ENCODE measurements at regions not wholly inside any gene's neighbourhood (a gene's known extent, or its start where the extent isn't known, plus 50 kb on each side); places are given as distances from the start of the nearest gene placed in this dataset.

DNA sequence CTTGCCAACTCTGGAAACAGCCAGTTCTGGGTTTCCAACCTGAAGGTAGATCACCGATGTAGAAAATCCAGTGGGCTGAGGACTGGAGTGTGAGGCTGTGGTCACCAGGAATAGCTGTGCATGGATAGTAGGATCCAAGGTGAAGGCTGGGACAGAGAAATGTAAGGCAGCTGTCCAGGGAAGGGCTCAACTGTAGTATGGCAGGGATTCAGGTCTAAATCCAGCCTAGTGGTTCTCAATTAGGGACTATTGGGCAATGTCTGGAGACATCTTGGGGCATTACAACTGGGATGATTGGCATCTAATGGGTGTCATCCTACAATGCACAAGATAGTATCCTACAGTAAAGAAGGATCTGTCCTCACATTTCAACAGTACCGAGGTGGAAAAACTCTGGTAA, 67.7 kb upstream of the RUNX1 start:
- Mint-ChIP-seq H3K4me3 (no peak overlapping the region), H3K4me1 (peaks cover 11% of the 10 kb centered on the region in 2 experiments), H3K9me3 (no peaks in the 10 kb centered on the region)

More for the DNA sequence above, 67.7 kb upstream of the RUNX1 start:
- Histone ChIP-seq H3K79me1 (ENCODE audit: insufficient read depth, low read depth, low read length, poor library complexity, severe bottlenecking) (no peaks in the 10 kb centered on the region), H3K27ac (ENCODE audit: insufficient read length, low read depth, low read length) (no peak overlapping the region), H4K91ac (ENCODE audit: insufficient read length, low read depth, low read length) (no peak overlapping the region), H3K14ac (ENCODE audit: insufficient read depth, low read length) (no peak overlapping the region), H3K23me2 (ENCODE audit: insufficient read length, low read depth, low read length, poor library complexity, severe bottlenecking) (no peaks in the 10 kb centered on the region), H3K9ac (ENCODE audit: extremely low read depth, insufficient read length, low read length) (no peak overlapping the region), H2AFZ (ENCODE audit: low read length) (no peak overlapping the region), H2AK5ac (ENCODE audit: insufficient read length, low read length) (no peak overlapping the region), H3K23ac (ENCODE audit: insufficient read length, low read depth, low read length) (no peak overlapping the region), H2BK5ac (ENCODE audit: insufficient read length, low read length) (no peak overlapping the region), H3K18ac (ENCODE audit: insufficient read length, low read depth, low read length) (no peak overlapping the region), H3K4me1 (ENCODE audit: insufficient read depth, low read length) (no peaks in the 10 kb centered on the region), H3K4ac (ENCODE audit: low read depth, low read length) (no peak overlapping the region), H4K20me1 (ENCODE audit: control insufficient read depth, insufficient read depth, insufficient read length) (no peaks in the 10 kb centered on the region), H3K27me3 (ENCODE audit: insufficient read depth, low read length) (no peaks in the 10 kb centered on the region), H3K4me2 (ENCODE audit: insufficient read depth, insufficient read length, low read length) (no peak overlapping the region), H2BK15ac (ENCODE audit: low read depth, low read length) (no peak overlapping the region), H3T11ph (ENCODE audit: low read length) (no peak overlapping the region), H2BK120ac (ENCODE audit: low read depth, low read length, poor library complexity, severe bottlenecking) (no peak overlapping the region), H3K9me3 (ENCODE audit: control insufficient read depth, low read depth, low read length) (no peaks in the 10 kb centered on the region), H2BK20ac (ENCODE audit: low read depth, low read length, poor library complexity, severe bottlenecking) (no peak overlapping the region), H2BK12ac (ENCODE audit: insufficient read length, low read depth, low read length) (no peak overlapping the region), H4K8ac (replicated peaks; ENCODE audit: insufficient read length, low read depth, low read length) (no peak overlapping the region), H3K56ac (ENCODE audit: insufficient read length, low read depth, low read length) (no peak overlapping the region), H3K79me2 (ENCODE audit: insufficient read depth, low read length) (no peaks in the 10 kb centered on the region), H4K5ac (ENCODE audit: insufficient read length, low read depth, low read length) (no peak overlapping the region)
- WGBS (ENCODE audit: extremely low coverage, insufficient read length, low lambda C conversion rate): no CpG with 5 or more reads among the region's 2 CpGs
- TF ChIP-seq, protein P1, sequence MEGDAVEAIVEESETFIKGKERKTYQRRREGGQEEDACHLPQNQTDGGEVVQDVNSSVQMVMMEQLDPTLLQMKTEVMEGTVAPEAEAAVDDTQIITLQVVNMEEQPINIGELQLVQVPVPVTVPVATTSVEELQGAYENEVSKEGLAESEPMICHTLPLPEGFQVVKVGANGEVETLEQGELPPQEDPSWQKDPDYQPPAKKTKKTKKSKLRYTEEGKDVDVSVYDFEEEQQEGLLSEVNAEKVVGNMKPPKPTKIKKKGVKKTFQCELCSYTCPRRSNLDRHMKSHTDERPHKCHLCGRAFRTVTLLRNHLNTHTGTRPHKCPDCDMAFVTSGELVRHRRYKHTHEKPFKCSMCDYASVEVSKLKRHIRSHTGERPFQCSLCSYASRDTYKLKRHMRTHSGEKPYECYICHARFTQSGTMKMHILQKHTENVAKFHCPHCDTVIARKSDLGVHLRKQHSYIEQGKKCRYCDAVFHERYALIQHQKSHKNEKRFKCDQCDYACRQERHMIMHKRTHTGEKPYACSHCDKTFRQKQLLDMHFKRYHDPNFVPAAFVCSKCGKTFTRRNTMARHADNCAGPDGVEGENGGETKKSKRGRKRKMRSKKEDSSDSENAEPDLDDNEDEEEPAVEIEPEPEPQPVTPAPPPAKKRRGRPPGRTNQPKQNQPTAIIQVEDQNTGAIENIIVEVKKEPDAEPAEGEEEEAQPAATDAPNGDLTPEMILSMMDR (conservative IDR thresholded peaks at IDR 0.05): no peak
- Mint-ChIP-seq H3K36me3 (ENCODE audit: insufficient read depth in 1 of 3, low read depth in 3 of 3) (no peaks in the 10 kb centered on the region), H3K27ac (peak overlapping the region in 1 of 3 experiments; percentile 7; a peak in 1 of 7 replicates), H3K27me3 (ENCODE audit: low read depth) (no peaks in the 10 kb centered on the region; the same call in 1 of the 2 replicates)
- DNase-seq: no peak

Measured in H9 (cell line).